GM19328 (cell line): ENCODE measurements at regions not wholly inside any gene's neighbourhood (a gene's known extent, or its start where the extent isn't known, plus 50 kb on each side); places are given as distances from the start of the nearest gene placed in this dataset.

Experiments used
- ATAC-seq: cut with Tn5 transposase; IDR thresholded peaks from one replicate; pipeline ENCODE4 v1.9.1; 2021; ENCODE audit warnings: mild to moderate bottlenecking, moderate library complexity; ENCODE audit not compliant: unreplicated experiment

DNA sequence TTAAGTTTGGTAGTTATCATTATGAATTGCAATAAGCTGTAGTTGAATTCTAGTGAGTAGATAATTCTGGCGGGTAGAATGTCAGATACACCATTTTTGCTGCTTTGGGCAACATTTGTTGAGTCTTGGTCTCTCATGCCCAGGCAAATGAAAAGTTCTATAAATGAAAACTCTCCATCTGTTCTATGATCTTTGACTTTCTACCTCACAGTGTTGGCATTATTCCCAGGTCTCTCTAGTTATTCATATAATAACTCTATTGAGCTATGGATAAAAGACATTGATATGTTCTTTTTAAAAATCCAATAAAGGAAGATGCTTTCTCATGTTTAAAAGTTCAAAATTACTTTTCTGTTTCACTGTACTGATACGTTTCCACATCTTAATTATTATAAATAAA is 415.3 kb upstream of the SEMA3D start:
- ATAC-seq = no peak

DNA sequence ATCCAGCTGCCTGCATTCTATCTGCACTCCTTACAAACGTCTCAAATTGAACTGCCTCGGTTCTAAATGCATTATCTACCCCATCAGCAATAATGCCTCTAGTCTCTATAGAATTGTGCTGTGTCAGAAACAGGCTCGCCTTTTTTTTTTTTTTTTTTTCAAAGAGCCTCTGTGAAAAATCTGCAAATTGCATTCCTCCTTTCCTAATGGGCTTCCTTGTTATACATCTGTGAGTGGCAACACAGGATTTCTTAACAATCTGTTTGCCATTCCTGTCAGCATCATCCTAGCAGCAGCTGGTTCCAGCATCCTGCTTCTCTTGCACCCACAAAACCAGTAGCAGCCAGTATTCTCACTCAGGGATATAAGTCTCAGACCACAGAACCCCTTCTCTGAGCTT is 413.5 kb upstream of the SEMA3D start:
- no peak for ATAC-seq

DNA sequence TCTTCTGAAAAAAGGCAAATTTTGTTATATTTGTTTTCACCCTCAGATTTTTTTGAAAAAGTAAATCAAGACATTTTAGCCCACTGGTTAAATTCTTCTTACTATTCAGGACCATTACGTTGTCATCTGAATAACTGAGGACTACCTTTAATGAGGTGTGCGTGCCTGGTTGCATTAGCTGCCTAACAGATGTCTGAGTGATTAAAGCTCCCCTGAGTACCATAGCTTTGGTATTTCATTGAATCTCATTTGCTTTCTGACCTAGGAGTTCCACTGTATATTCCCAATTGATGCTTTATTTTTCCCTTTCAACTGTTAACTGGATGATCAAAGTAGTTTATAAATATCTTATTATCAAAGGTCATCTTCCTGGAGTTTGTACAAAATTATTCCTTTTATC is 410.0 kb upstream of the SEMA3D start:
- no peak for ATAC-seq

DNA sequence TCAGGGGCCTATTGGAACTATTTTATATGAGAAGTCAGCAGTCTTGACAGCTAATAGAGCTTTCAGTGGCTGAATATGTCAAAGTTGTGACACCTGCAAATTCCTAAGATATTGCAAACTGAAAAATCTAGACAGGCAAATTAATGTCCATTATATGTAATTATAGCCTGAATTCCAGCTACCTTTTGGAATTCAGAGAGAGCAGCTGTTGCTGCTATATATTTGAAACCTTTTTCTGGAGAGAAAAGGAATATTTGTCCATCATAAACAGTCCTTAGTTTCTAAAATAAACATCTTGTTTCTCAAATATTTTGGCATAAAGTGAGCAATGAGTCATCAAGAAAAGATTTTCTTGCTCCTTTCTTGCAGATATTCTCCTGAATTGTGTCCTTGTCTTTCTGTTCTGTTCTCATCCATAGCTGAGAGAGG is 408.9 kb upstream of the SEMA3D start:
- no peak for ATAC-seq

DNA sequence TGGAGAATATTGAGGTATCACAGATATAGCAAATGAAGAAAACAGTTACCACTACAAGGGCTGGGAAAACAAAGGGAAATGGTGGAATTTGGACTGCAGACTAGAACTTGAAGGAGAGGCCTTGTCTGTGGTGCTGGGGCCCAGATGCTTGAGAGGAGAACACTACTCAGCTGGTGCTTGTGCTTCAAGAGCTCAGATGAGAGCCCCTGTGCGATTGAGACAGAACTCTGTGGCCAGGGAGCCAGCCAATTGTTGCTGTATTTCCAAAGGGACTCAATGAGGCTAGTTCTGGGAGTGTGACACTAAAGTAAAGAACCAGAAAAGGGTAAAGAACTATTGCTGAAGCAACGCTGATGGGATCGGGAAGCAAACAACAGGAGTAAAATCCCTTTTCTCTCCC is 406.5 kb upstream of the SEMA3D start:
- ATAC-seq = no peak

DNA sequence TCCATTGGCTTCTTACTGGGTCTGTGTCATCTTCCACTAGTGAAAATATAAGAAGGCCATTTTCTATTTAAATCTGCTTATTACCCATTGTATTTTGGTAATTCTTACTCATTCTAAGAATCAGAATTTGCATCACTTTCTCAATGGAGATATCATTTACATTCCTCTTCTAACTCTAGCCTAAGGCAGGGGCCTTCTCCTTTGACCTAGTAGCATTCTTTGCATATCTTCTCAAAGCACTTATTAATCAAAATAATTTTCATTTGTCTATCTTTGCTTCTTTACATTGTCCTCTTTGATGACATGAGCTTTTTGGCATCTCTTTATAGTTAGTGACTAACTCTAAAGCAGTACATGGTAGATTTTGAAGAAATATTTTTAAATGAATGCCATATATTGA is 400.9 kb upstream of the SEMA3D start:
- ATAC-seq = no peak

DNA sequence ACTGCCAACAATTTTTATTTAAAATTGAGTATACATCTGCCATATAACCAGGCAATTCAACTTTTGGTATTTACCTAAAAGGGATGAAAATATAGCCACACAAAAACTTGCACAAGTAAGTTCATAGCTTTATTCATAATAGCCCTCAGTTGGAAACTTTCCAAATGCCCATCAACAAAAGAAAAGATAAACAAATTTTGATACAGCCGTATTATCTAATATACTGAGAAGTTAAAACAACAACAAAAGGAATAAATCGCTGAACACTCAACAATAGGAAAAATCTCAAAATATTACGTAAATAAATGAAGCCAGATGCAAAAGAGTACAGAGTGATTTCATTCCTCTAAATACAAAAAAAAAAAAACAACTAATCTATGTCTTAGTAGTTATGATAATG is 399.2 kb upstream of the SEMA3D start:
- ATAC-seq = no peak

DNA sequence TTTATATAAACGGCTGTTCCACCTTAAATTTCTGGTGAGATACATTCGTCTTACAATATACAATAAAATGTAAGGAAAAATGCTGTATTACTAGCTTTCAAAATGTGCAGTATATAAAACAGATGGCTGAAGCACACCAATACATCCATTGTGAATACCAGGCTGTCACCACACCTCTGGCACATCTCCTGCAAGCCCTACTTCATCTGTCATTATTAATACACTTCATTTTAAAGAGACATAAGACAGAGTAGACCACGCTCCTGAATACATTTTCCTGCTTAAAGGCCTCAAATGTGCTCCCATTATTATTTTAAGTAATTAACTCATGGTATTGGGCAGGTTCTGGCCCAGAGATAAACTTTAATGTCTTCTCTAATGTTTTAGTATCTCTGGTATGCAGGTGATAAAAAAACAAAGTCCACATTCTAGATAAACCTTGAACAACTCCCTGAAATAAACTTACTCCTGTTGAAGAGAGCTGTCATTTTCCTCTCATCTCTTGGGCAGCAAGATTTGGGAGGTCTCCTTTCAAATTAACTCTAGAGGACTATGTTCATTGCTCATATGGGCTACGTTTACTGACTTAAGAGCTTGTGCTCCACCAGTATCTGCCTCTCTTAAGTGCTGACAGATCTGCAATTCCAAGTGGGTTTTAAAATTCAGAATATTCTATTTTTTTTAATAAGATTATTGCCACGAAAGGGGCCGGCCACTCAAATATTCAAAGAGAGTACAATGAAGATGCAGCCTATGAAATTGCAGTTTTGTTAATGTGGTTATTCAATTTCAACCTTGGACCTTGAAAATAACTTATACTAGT is 396.5 kb upstream of the SEMA3D start:
- no peak for ATAC-seq

DNA sequence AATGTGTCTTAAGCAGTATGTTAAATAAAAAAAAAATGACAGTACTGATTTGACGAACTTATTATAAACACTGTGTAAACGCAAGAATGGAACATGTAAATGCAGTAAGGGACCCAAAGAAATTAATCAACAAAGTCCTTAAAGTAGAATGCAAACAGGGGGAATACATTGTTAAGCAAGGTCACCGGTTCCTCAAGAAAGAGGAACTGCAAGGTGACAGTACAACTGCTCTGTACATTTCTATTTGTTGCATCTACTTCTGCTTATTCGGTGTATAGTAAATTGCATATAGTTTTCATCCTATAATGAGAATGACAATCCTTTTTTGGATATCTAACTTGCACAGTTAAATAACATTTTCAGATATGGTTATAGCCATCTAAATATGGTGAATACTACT is 387.0 kb upstream of the SEMA3D start:
- no peak for ATAC-seq

DNA sequence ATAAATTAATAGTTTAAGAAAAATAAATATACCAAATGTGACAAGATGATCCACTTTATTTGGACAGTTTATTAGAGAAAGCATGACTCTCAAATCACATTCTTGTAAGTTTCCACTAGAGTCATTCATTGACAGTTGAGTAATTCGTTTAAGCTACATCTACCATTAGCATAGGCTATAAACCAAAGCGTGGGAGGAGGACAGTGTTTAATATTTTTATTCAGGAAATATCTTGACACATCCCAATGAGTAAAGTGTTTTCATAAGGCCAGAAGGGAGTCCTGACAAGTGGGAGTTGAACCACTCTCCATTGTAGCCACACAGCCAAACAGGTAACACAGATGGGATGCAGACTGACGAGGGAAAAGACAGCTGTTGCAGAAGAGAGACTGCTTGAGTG is 386.5 kb upstream of the SEMA3D start:
- ATAC-seq = no peak

DNA sequence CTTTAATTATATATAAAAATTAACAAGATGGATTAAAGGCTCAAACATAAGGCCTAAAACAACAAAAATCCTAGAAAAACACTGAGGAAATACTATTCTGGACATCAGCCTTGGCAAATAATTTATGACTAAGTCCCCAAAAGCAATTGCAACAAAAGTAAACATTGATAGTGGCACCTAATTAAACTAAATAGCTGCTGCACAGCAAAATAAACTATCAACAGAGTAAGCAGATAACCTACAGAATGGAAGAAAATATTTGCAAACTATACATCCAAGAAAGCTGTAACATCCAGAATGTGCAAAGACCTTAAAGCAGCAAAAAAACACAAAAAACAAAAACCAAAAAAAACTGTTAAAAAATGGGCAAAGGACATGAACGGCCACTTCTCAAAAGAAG is 384.0 kb upstream of the SEMA3D start:
- ATAC-seq = no peak

DNA sequence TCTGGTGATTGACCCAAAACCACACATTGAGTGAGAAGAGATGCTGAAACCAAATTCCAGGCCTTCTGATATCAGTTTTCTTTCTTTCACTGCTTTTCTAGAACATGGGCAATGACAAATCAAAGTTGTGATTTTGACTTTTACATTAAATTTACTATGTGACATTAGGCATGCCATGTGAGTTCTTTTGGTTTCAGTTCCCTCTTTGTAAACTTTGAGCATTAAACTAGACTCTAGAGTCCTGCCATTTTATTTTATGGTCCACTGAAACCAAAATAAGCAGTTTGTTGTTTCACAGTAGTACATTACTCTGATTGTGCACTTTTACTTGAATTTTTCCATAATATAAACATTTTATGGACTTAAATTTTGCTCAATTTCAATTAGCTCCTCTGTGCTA is 381.1 kb upstream of the SEMA3D start:
- no peak for ATAC-seq

DNA sequence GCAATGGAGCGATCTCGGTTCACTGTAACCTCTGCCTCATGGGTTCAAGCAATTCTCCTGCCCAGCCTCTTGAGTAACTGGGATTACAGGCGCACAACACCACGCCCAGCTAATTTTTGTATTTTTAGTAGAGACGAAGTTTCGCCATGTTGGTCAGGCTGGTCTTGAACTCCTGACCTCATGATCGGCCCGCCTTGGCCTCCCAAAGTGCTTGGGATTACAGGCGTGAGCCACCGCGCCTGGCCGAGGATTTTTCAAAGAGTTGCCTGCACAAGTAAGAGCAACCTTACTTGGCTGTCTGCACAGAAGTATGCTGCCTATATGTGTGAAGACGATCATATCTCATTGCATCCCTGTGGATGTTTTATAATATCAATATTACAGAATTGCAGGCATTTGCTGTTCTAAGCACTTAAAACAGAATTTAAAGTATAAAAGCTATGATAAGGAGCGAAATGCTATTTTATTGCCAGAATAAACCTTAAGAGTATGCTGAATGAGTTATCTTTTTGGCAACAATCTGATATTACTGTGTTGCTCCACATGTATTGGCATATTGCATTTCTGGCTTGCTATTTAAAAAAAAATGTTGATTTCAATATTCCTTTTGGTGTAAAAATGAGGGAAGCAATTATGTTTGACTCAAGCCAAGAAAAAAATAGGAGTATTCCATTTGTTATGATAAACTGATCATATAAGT is 379.4 kb upstream of the SEMA3D start:
- ATAC-seq = no peak

DNA sequence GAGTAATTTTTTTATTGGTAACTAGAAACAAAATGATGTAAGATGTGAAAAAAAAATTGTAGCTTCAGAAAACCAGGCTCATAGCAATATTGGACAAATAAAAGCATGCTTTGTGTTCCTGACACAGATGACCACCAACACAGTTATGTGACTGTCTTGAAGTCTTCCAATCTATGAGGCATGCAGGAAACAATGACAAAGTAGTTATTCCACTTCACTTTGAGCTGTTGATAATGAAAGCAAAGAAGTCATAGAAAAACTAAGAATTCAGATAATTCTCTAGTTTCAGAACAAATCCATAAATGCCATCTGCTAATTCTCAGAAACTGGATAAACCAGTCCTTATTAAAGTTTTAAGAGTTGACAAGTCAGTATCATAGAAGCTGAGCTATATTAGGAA is 378.4 kb upstream of the SEMA3D start:
- ATAC-seq = no peak

DNA sequence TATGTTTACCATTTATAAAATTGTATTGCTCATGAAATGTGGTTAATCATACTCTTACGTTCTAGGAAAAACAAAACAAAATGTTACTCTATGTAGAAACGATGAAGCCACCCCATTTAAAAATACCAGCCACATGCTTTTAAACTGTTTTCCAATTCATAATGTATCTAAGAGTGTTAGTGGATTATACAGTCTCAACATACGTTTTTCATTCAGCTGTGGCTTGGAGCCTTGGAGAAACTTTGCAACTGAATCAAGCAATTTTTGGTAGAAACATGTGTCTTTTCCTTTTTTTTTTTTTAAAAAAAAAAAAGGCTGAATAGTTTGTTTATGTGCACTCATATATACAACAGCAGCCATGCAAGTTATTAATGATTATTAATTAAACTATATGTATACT is 378.0 kb upstream of the SEMA3D start:
- no peak for ATAC-seq

DNA sequence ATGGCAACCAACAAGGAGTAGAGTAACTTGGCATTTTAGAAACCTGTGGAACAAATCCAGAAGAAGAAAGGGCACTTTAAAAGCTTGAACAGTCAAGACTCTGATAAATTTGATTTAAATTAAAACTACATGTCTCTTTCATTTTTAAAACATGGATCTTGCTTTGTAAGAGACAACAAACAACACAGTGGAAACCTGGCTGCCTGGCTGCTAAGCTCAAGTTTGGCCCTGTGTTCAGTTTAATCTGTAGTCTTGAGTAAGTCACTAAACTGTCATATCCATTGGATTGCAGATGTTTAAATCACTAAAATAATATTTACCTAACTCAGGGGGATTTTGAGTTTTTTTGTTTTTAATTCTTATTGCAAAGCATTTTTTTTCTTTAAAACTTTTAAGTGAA is 374.9 kb upstream of the SEMA3D start:
- no peak for ATAC-seq

DNA sequence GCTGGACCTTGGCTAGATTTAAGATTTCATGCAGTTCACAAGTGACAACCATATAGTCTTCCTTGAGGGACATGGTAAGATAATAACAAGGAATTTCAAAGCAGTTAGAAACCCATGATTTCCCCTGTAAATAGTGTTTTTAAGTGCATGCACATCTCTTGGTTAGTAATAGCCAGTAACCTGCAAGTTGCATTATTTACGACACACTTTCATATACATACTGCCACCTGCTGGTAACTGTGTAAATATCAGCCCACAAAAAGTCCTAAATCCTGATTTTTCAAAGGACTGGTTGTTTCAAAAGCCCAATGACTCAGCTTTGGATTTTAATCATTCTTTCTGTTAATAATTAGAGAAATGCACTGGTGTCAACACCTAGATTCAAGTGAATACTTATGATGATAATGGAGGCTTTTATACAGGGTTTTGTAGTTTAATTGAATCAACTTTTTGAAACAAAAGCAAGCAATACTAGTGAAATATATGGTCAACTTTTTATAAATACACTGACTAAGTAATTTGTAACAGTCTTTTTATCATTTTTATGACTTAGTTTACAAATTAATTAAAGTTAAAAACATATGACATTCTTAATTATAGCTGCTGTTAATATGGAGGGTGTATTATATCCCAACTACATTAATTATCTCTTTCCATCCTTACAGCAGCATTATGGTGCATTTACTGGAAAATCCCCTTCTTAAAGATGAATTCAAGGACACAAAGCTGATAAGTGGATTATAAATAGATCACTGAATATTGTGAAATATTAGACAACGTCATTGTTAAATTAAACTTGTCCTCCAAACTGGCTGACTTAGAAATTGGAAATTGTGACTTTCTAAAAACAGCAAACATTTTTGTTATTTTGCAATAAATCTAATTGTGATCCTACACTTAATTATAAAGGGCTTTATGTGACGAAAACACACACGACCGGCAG is 367.7 kb upstream of the SEMA3D start:
- no peak for ATAC-seq

DNA sequence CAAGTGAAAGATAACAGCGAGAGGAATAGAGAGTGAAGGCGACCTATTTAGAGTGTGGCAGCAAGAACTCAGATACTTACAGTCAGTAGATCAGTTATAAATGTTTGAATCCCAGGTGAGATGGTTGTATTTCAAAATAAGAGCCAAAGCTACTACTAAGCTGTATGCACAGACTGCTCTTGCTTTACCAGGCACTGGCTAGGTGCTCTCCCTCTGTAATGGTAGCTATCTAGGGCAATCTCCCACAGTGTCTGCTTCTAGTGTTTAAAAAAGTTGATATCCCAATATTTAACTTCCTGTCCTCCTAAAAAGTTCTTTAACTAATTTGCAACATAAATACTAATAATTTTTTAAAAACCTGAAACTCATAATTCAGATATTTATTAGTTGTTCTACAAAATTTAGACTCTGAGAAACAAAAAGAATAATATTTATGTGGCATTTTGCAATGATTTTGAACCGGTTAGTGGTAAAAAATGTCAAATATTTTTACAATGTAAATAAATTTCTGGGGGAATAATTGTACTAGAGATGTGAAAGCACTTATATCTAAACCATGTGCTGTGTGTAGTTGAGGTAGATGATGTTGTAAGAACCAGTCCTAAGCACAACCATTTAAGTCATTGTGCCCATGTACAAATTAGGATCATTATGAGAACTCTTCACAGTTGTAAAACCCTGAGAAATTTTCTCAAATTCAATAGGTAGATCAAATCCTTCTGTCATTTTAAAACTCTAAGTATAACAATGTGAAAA is 349.3 kb upstream of the SEMA3D start:
- no peak for ATAC-seq

DNA sequence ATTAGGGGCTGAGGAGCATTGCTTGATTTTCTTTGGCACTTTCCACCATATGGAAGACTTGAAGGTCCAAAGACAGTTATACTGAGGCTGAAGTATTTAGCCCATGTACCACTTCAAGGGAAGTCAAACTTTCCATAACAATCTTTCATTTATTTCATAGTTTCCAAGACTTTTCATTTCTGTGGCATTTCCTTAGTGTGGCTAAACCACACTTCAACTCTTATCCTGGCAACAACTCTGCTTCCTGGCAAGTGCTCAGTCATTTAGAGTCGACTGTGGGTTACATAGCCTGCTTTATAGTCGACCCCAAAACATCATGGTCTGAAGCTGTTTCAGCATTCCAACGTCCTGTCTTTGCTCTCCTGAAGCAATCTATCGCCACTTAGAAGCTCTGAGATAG is 343.0 kb upstream of the SEMA3D start:
- ATAC-seq = no peak

DNA sequence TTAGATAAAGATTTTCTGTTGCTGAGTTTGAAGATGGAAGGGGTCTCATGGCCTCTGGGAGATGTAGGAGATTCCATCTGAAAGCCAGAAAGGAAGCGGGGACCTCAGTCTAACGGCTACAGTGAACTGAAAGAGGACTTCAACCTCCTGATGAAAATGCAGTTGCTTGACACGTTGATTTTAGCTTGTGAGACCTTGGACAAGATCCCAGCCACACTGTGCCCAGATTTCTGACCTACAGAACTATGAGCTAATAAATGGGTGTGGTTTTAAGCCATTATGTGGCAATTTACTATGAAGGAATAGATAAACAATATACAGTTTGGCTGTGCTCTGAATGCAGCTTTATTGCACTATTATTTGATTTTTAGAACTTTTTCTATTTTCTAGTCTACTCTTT is 342.3 kb upstream of the SEMA3D start:
- ATAC-seq = no peak

DNA sequence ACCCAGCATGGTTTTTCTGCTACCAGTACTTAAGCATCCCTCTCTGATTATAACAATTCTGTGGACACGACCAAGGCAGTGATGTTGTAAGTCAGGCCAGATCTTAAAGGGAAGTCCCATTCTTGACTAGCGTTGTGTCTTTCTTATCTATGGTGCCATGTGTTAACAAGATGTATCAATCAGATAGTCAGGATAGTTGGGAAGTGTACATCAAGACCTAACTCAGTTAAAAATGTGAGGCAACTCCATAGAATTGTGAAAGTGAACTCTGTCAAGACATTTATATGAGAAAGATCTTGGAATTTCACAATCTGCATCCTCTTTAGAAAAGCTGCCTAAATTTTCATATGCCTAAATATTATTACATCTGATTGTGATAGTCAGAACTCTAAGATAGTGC is 341.7 kb upstream of the SEMA3D start:
- ATAC-seq = no peak
